ENCODE measurements at regions not wholly inside any gene's neighbourhood (a gene's known extent, or its start where the extent isn't known, plus 50 kb on each side); places are given as distances from the start of the nearest gene placed in this dataset.

- no peak for DNase-seq
Observed at GRCh38 chr6:2502096-2502997, 248.4 kb downstream of the MYLK4 start.

GRCh38 chr6:2497922-2498623 lies 252.6 kb downstream of the MYLK4 start:
- no peak for DNase-seq

GRCh38 chr6:2496291-2496690 lies 250.9 kb upstream of the GMDS start:
- no peak for DNase-seq

GRCh38 chr6:2492686-2493523 lies 247.5 kb upstream of the GMDS start:
- no peak for DNase-seq

DNA sequence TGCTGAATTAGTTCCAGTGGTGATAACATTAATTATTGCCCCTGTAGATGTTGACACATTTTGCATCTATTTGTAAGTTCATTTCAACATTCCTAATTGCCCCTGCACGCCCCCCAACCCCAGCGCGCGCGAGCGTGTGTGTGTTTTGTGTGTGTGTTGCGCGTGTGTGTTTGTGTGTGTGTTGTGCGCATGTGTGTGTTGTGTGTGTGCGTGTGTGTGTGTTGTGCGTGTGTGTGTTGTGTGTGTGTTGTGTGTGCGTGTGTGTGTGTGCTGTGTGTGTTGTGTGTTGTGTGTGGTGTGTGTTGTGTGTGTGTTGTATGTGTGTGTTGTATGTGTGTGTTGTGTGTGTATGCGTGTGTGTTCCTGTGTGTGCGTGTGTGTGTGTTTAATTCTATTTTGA lies 245.7 kb upstream of the GMDS start:
- no peak for DNase-seq

DNA sequence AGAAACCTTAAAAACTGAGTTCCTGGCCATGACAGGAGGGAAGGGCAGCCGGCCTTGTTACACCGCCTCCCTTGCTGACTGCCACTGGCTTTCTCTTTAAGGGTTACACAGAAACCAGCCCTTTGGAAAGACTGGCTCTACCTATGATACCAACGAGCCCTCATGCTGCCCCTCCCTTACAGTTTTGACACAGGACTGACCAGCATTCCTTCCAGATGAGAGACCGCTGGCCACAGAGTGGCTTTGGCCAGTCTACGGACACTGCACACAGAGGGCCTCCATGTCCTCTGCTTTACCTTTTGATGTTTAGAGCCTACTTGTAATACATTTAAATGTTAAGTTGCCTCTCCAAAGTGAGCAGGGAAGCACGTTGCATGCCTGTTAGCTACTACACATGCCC lies 243.2 kb upstream of the GMDS start:
- DNase-seq, result no peak

DNA sequence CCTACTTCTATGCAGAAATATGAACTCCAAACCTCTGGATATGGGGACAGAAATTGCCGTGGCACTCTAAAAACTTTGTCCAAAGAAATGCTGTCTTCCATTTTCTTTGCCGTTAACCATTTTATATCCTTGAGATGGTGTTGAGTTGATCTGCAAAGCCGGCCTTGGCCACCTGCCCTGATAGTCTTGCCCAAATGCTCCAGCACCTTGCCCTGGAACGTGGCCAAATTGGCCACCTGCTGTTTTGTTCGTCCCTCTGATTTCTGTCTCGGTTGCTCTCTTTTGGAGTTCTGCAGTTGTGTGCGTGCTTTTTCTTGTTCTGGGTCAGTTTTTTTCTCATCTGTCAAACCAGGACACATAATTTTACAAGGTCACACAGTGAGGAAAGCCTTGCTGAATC lies 239.7 kb upstream of the GMDS start:
- DNase-seq, result no peak

GRCh38 chr6:2482773-2483172 lies 237.4 kb upstream of the GMDS start:
- DNase-seq, result no peak

DNA sequence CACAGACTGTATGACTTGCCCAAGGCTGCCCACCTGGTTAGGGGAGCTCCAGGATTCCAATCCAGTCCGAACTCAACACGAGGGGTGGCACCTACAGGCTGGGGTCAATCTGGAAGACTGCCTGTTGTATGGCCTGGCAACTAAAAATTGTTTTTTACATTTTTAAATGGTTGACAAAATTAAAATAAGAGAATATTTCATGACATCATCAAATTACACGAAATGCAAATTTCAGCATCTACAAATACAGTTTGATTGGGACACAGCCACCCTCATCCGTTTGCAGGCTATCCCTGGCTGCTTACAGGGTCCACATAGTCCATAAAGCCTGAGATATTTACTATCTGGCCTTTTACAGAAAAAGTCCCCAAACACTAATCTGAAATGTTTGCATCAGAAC lies 235.9 kb upstream of the GMDS start:
- DNase-seq, result no peak

GRCh38 chr6:2480267-2480966 lies 235.0 kb upstream of the GMDS start:
- no peak for DNase-seq

- DNase-seq, result no peak
Observed at GRCh38 chr6:2478200-2478599, 232.8 kb upstream of the GMDS start.

GRCh38 chr6:2477666-2478065 lies 232.3 kb upstream of the GMDS start:
- DNase-seq, result no peak

- no peak for DNase-seq
Observed at GRCh38 chr6:2477250-2477649, 231.8 kb upstream of the GMDS start.

GRCh38 chr6:2476376-2476775 lies 231.0 kb upstream of the GMDS start:
- DNase-seq, result no peak

DNA sequence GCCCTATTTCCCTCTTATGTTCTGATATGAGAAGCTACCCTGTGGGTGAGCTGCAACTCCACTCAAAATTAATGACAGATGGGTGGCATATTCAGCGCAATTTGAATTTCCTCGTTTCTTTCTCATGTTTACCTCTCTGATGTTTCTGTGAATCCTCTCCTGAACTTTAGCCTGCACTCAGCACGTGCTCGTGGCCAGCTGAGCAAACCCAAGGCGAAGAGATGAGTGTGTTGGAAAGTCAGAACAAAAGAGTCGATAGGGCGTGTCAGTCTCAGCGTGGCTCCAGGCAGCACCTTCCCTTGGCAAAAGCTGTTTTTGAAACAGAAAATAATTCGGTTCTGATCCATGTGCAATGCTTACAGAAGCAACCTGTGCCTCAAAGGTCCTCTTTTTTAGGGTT lies 226.1 kb upstream of the GMDS start:
- DNase-seq, result no peak

DNA sequence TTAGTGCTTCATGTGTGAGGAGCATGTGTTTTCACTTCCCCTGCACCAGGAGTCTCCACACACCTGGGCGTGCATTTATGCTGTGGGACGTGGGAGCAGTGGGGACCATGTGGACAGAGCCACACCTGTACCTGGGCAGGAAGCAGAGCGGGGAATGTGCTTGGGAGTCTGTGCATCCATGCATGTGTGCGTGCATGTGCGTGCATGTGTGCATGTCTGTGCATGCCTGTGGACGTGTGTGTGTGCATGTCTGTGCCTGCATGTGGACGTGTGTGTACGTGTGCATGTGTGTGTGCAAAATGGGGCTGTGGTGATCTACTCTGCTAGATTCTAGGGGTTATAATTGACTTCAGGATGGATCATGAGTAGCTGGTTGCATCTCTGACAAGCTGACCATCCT lies 224.0 kb upstream of the GMDS start:
- DNase-seq, result no peak

DNA sequence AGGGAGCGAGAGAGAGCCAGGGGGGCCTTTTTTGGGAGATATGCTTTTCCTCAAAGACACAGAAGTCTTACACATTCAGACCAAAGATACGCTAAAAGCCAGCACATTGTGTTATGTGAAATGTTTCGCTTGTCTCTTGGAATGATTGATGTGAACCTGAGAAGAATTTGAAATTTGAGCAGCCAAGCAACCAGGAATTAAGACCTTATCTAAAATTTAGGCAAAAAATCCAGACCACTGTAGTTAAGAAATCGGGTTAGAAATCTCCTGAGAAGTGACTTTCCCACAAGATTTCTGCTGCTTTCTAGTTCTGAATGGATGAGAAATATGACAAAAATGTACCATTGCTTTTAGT lies 223.2 kb upstream of the GMDS start:
- no peak for DNase-seq

GRCh38 chr6:2467929-2468600 lies 222.7 kb upstream of the GMDS start:
- DNase-seq, result no peak

GRCh38 chr6:2465336-2465735 lies 219.9 kb upstream of the GMDS start:
- no peak for DNase-seq

GRCh38 chr6:2464641-2465040 lies 219.2 kb upstream of the GMDS start:
- DNase-seq, result no peak

GRCh38 chr6:2462831-2463230 lies 217.4 kb upstream of the GMDS start:
- DNase-seq, result no peak

- DNase-seq, result no peak
Observed at GRCh38 chr6:2460216-2460745, 214.9 kb upstream of the GMDS start.

Measured in activated CD4-positive, alpha-beta T cell treated with anti-CD3 and anti-CD28 coated beads for 1 hour (primary cell).